NCI-H82 treated with DMSO at 0.1 percent for 48 hours (cell line): ENCODE measurements at regions not wholly inside any gene's neighbourhood (a gene's known extent, or its start where the extent isn't known, plus 50 kb on each side); places are given as distances from the start of the nearest gene placed in this dataset.

ENCODE experiments used
- DNase-seq: peaks from one replicate; lab custom pipeline; 2025; ENCODE audit not compliant: unreplicated experiment; lab: John Stamatoyannopoulos, UW

- no peak for DNase-seq
These were observed 160.6 kb downstream of the PALM2AKAP2 start for GRCh38 chr9:109940561-109940960.

GRCh38 chr9:109941771-109942170, 161.8 kb downstream of the PALM2AKAP2 start:
- no peak for DNase-seq

- no peak for DNase-seq
These were observed 165.6 kb downstream of the PALM2AKAP2 start for GRCh38 chr9:109945573-109945972.

GRCh38 chr9:109948453-109948852, 168.5 kb downstream of the PALM2AKAP2 start:
- no peak for DNase-seq

- DNase-seq: no peak
These were observed 170.9 kb downstream of the PALM2AKAP2 start for GRCh38 chr9:109950710-109951443.

- DNase-seq: no peak
These were observed 173.3 kb downstream of the PALM2AKAP2 start for GRCh38 chr9:109953300-109953699.

- DNase-seq: no peak
These were observed 174.0 kb downstream of the PALM2AKAP2 start for GRCh38 chr9:109953813-109954497.

- DNase-seq: no peak
These were observed 176.9 kb downstream of the PALM2AKAP2 start for GRCh38 chr9:109956717-109957440.

- DNase-seq: no peak
These were observed 179.7 kb downstream of the PALM2AKAP2 start for GRCh38 chr9:109959679-109960078.

- DNase-seq: no peak
These were observed 181.6 kb downstream of the PALM2AKAP2 start for GRCh38 chr9:109961626-109962025.

GRCh38 chr9:109962215-109962614, 182.2 kb downstream of the PALM2AKAP2 start:
- DNase-seq: no peak

- DNase-seq: no peak
These were observed 183.1 kb downstream of the PALM2AKAP2 start for GRCh38 chr9:109963079-109963478.

GRCh38 chr9:109966643-109967368, 186.8 kb downstream of the PALM2AKAP2 start:
- no peak for DNase-seq

GRCh38 chr9:109967651-109968642, 187.9 kb downstream of the PALM2AKAP2 start:
- DNase-seq: no peak

GRCh38 chr9:109969011-109969410, 189.0 kb downstream of the PALM2AKAP2 start:
- DNase-seq: no peak

GRCh38 chr9:109969573-109970237, 189.7 kb downstream of the PALM2AKAP2 start:
- DNase-seq: no peak

- DNase-seq: no peak
These were observed 191.2 kb downstream of the PALM2AKAP2 start for GRCh38 chr9:109971226-109971625.

- no peak for DNase-seq
These were observed 192.3 kb downstream of the PALM2AKAP2 start for GRCh38 chr9:109972026-109972882.

- DNase-seq: no peak
These were observed 193.3 kb downstream of the PALM2AKAP2 start for GRCh38 chr9:109973336-109973735.
